Gastroesophageal sphincter (tissue), 3 donors: ENCODE measurements at regions not wholly inside any gene's neighbourhood (a gene's known extent, or its start where the extent isn't known, plus 50 kb on each side); places are given as distances from the start of the nearest gene placed in this dataset.

ENCODE experiments used
- POLR2A ChIP-seq, 2 donors: fragments of 450-650 bp; IDR thresholded peaks; one replicate each; pipeline ENCODE4 v1.6.1; 2017; ENCODE audit warnings: antibody characterized with exemption in 2 of 2, mild to moderate bottlenecking in 2 of 2, moderate library complexity in 1 of 2
- POLR2AphosphoS5 ChIP-seq: sonication (generic); formaldehyde crosslinking; IDR thresholded peaks from one replicate; pipeline ENCODE4 v1.6.1; 2017; ENCODE audit warnings: antibody characterized with exemption
- TF ChIP-seq, protein P1 (sequence below), 4 experiments: fragments of 200-600 bp in 2 of 4; fragments of 450-650 bp in 2 of 4; sonication (generic) in 1 of 4; IDR thresholded peaks; one replicate each; pipeline ENCODE4 v1.5.1; 2017 to 2019; ENCODE audit warnings: antibody characterized with exemption in 4 of 4, mild to moderate bottlenecking in 2 of 4, moderate library complexity in 2 of 4

DNA sequence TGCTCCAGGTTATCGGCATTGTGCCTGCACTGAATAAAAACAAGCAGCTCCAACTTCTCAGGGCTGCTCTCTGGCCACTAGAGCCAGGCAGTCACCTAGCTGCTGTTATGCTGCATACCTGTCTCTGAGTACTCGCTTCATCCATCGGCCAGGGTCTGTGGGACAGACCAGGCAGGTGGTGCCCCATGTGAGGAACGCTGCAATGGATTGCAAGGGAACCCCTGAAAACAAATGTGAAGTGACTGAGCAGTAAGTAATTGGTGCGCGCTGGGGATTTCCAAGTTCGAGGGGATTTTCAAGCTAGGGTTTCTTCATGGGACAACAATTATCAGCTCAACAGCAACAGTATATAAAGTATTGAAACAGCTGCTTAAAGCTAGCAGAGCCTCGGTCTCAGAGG, 965.3 kb downstream of the AACS start:
- TF ChIP-seq, protein P1, sequence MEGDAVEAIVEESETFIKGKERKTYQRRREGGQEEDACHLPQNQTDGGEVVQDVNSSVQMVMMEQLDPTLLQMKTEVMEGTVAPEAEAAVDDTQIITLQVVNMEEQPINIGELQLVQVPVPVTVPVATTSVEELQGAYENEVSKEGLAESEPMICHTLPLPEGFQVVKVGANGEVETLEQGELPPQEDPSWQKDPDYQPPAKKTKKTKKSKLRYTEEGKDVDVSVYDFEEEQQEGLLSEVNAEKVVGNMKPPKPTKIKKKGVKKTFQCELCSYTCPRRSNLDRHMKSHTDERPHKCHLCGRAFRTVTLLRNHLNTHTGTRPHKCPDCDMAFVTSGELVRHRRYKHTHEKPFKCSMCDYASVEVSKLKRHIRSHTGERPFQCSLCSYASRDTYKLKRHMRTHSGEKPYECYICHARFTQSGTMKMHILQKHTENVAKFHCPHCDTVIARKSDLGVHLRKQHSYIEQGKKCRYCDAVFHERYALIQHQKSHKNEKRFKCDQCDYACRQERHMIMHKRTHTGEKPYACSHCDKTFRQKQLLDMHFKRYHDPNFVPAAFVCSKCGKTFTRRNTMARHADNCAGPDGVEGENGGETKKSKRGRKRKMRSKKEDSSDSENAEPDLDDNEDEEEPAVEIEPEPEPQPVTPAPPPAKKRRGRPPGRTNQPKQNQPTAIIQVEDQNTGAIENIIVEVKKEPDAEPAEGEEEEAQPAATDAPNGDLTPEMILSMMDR (IDR thresholded peaks at IDR 0.05), result no peak
- TF ChIP-seq POLR2A (IDR thresholded peaks at IDR 0.05) (no peak), POLR2AphosphoS5 (no peak)
